H9 (cell line): ENCODE measurements at regions not wholly inside any gene's neighbourhood (a gene's known extent, or its start where the extent isn't known, plus 50 kb on each side); places are given as distances from the start of the nearest gene placed in this dataset.
"Not testable (repeated sequence)": the region's sequence is repeated elsewhere in the genome, so short reads cannot be mapped to it uniquely, and the experiment has no call there.

Experiments
- DNase-seq: peaks from one replicate; pipeline ENCODE4 v3.0.0-alpha.2; 2017
- H2AFZ ChIP-seq: one replicate; pipeline ENCODE4 v1.6.1; 2013; ENCODE audit warnings: mild to moderate bottlenecking, low read length, control low read depth, moderate library complexity
- H2AK5ac ChIP-seq: 2 replicates; pipeline ENCODE4 v1.6.1; 2013; ENCODE audit warnings: low read length, control low read depth, mixed read lengths; ENCODE audit not compliant: insufficient read length
- H2BK120ac ChIP-seq: one replicate; pipeline ENCODE4 v1.6.1; 2013; ENCODE audit warnings: low read depth, mild to moderate bottlenecking, low read length, control low read depth, inconsistent platforms; ENCODE audit not compliant: poor library complexity, severe bottlenecking
- H2BK12ac ChIP-seq: 2 replicates; pipeline ENCODE4 v1.6.1; 2013; ENCODE audit warnings: low read length, control low read depth, mixed read lengths, low read depth; ENCODE audit not compliant: insufficient read length
- H2BK15ac ChIP-seq: 2 replicates; pipeline ENCODE4 v1.6.1; 2013; ENCODE audit warnings: low read depth, low read length, control low read depth
- H2BK20ac ChIP-seq: one replicate; pipeline ENCODE4 v1.6.1; 2013; ENCODE audit warnings: low read depth, mild to moderate bottlenecking, low read length, control low read depth, inconsistent platforms; ENCODE audit not compliant: poor library complexity, severe bottlenecking
- H2BK5ac ChIP-seq: 2 replicates; pipeline ENCODE4 v1.6.1; 2013; ENCODE audit warnings: low read length, control low read depth, mixed read lengths; ENCODE audit not compliant: insufficient read length
- H3K14ac ChIP-seq: 2 replicates; pipeline ENCODE4 v1.6.1; 2013; ENCODE audit warnings: low read length, control low read depth; ENCODE audit not compliant: insufficient read depth
- H3K18ac ChIP-seq: 2 replicates; pipeline ENCODE4 v1.6.1; 2013; ENCODE audit warnings: low read depth, mild to moderate bottlenecking, mixed read lengths, low read length, control low read depth; ENCODE audit not compliant: insufficient read length
- H3K23ac ChIP-seq: 2 replicates; pipeline ENCODE4 v1.6.1; 2013; ENCODE audit warnings: low read length, control low read depth, mixed read lengths, low read depth; ENCODE audit not compliant: insufficient read length
- H3K23me2 ChIP-seq: 2 replicates; pipeline ENCODE4 v1.6.1; 2013; ENCODE audit warnings: low read depth, mild to moderate bottlenecking, mixed read lengths, low read length, control low read depth; ENCODE audit not compliant: insufficient read length, poor library complexity, severe bottlenecking
- H3K27ac ChIP-seq: 2 replicates; pipeline ENCODE4 v1.5.1; 2013; ENCODE audit warnings: low read length, control low read depth, mixed read lengths, low read depth; ENCODE audit not compliant: insufficient read length
- H3K27me3 ChIP-seq: 2 replicates; pipeline ENCODE4 v1.6.1; 2013; ENCODE audit warnings: low read length, control low read depth, inconsistent platforms; ENCODE audit not compliant: insufficient read depth
- H3K4ac ChIP-seq: 2 replicates; pipeline ENCODE4 v1.6.1; 2013; ENCODE audit warnings: low read depth, mild to moderate bottlenecking, control low read depth, inconsistent platforms, low read length, moderate library complexity
- H3K4me1 ChIP-seq: 2 replicates; pipeline ENCODE4 v1.6.1; 2013; ENCODE audit warnings: low read length, control low read depth, inconsistent platforms; ENCODE audit not compliant: insufficient read depth
- H3K4me2 ChIP-seq: 2 replicates; pipeline ENCODE4 v1.6.1; 2013; ENCODE audit warnings: low read length, control low read depth, mixed read lengths; ENCODE audit not compliant: insufficient read length, insufficient read depth
- H3K56ac ChIP-seq: 2 replicates; pipeline ENCODE4 v1.6.1; 2013; ENCODE audit warnings: low read depth, mild to moderate bottlenecking, mixed read lengths, low read length, control low read depth; ENCODE audit not compliant: insufficient read length
- H3K79me1 ChIP-seq: 2 replicates; pipeline ENCODE4 v1.6.1; 2013; ENCODE audit warnings: low read depth, mild to moderate bottlenecking, moderate library complexity, low read length, control low read depth, inconsistent platforms; ENCODE audit not compliant: insufficient read depth, poor library complexity, severe bottlenecking
- H3K79me2 ChIP-seq: 2 replicates; pipeline ENCODE4 v1.6.1; 2013; ENCODE audit warnings: low read length, control low read depth, inconsistent platforms; ENCODE audit not compliant: insufficient read depth
- H3K9ac ChIP-seq: 2 replicates; pipeline ENCODE4 v1.6.1; 2013; ENCODE audit warnings: low read length, control low read depth, mixed read lengths; ENCODE audit not compliant: insufficient read length; ENCODE audit errors: extremely low read depth
- H3K9me3 ChIP-seq: one replicate; pipeline ENCODE4 v1.6.1; 2013; ENCODE audit warnings: low read depth, low read length, inconsistent platforms; ENCODE audit not compliant: control insufficient read depth
- H3T11ph ChIP-seq: one replicate; pipeline ENCODE4 v1.6.1; 2013; ENCODE audit warnings: mild to moderate bottlenecking, low read length, control low read depth, inconsistent platforms
- H4K20me1 ChIP-seq: one replicate; pipeline ENCODE4 v1.6.1; 2013; ENCODE audit not compliant: control insufficient read depth, insufficient read length, insufficient read depth
- H4K5ac ChIP-seq: 2 replicates; pipeline ENCODE4 v1.6.1; 2013; ENCODE audit warnings: low read depth, mild to moderate bottlenecking, mixed read lengths, low read length, control low read depth; ENCODE audit not compliant: insufficient read length
- H4K8ac ChIP-seq: replicated peaks from 2 replicates; pipeline ENCODE4 v1.6.1; 2013; ENCODE audit warnings: low read length, control low read depth, mixed read lengths, low read depth; ENCODE audit not compliant: insufficient read length
- H4K91ac ChIP-seq: 2 replicates; pipeline ENCODE4 v1.6.1; 2013; ENCODE audit warnings: low read depth, mild to moderate bottlenecking, moderate library complexity, mixed read lengths, low read length, control low read depth; ENCODE audit not compliant: insufficient read length
- H3K27ac Mint-ChIP-seq, 3 experiments: 2 replicates in 2 of 3; 3 replicates in 1 of 3; pipeline ENCODE4 v1.8.0; 2020 to 2021; ENCODE audit warnings: mixed read lengths in 3 of 3, mild to moderate bottlenecking in 1 of 3, moderate library complexity in 1 of 3
- H3K27me3 Mint-ChIP-seq: 2 replicates; pipeline ENCODE4 v1.8.0; 2021; ENCODE audit warnings: low read depth, mild to moderate bottlenecking, moderate library complexity, mixed read lengths
- H3K36me3 Mint-ChIP-seq, 3 experiments: 2 replicates in 2 of 3; 3 replicates in 1 of 3; pipeline ENCODE4 v1.8.0; 2020 to 2021; ENCODE audit warnings: low read depth in 3 of 3, mixed read lengths in 3 of 3; ENCODE audit not compliant: insufficient read depth in 1 of 3
- H3K4me1 Mint-ChIP-seq, 2 experiments: 2 replicates each; pipeline ENCODE4 v1.8.0; 2020; ENCODE audit warnings: mixed read lengths in 2 of 2
- H3K4me3 Mint-ChIP-seq, 2 experiments: 2 replicates in 1 of 2; 3 replicates in 1 of 2; pipeline ENCODE4 v1.8.0; 2020 to 2021; ENCODE audit warnings: mild to moderate bottlenecking in 2 of 2, mixed read lengths in 2 of 2, moderate library complexity in 1 of 2
- H3K9me3 Mint-ChIP-seq, 2 experiments: 2 replicates in 1 of 2; 3 replicates in 1 of 2; pipeline ENCODE4 v1.8.0; 2020; ENCODE audit warnings: mild to moderate bottlenecking in 2 of 2, mixed read lengths in 2 of 2, moderate library complexity in 1 of 2
- WGBS: extraction: QIAGEN DNeasy Blood & Tissue Kit; methylation state at CpG from one replicate; pipeline ENCODE4 v1.1.7; 2013; ENCODE audit warnings: missing lambda C conversion rate, low lambda C conversion rate, mixed read lengths; ENCODE audit not compliant: insufficient read length; ENCODE audit errors: extremely low coverage; 5-methylcytosine and 5-hydroxymethylcytosine counted together
- TF ChIP-seq, protein P1 (sequence below): fragments of 200-600 bp; sonication (generic); conservative IDR thresholded peaks from 3 replicates; pipeline ENCODE4 v1.8.0; 2021; ENCODE audit warnings: antibody characterized with exemption, mild to moderate bottlenecking

DNA sequence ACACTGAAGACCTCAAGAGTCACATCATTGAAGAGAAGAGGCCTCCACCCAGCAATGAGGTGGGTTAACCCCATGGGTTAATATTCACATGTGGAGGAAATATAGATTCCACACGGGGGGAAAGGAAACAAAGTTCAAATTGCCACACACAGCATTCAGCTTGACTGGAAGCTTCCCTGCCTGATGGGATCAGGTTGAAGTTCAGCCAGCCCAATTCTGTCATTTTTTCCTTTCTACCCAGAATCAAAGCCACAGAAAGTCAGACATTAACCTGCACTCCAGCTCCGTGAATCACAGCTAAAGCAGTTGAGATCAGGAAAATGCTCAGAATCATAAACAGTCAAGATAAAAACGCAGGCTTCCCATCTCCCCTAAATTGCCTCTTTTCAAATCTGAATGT lies 208.7 kb upstream of the OBI1 start:
- Histone ChIP-seq H2AK5ac (no peak overlapping the region), H4K8ac (no peak overlapping the region), H3K23me2 (no peaks in the 10 kb centered on the region), H4K5ac (no peak overlapping the region), H3K4me1 (no peaks in the 10 kb centered on the region), H3K79me2 (no peaks in the 10 kb centered on the region), H3K27me3 (no peaks in the 10 kb centered on the region), H2AFZ (no peak overlapping the region), H3K9ac (no peak overlapping the region), H3K27ac (no peak overlapping the region), H4K20me1 (no peaks in the 10 kb centered on the region), H3K56ac (no peak overlapping the region), H2BK20ac (no peak overlapping the region), H3K23ac (no peak overlapping the region), H3T11ph (no peak overlapping the region), H3K14ac (no peak overlapping the region), H2BK12ac (no peak overlapping the region), H2BK120ac (no peak overlapping the region), H3K4me2 (no peak overlapping the region), H3K18ac (no peak overlapping the region), H3K4ac (no peak overlapping the region), H2BK5ac (no peak overlapping the region), H3K79me1 (no peaks in the 10 kb centered on the region), H2BK15ac (no peak overlapping the region), H3K9me3 (no peaks in the 10 kb centered on the region), H4K91ac (no peak overlapping the region)
- Mint-ChIP-seq H3K27ac (no peak overlapping the region), H3K4me1 (no peaks in the 10 kb centered on the region), H3K4me3 (no peak overlapping the region), H3K27me3 (peaks cover 2% of the 10 kb centered on the region; the same call in 1 of the 2 replicates), H3K9me3 (peaks cover 0 to 4% of the 10 kb centered on the region in 2 experiments; a peak in 3 of 5 replicates), H3K36me3 (no peaks in the 10 kb centered on the region)
- whole genome bisulfite sequencing: no CpG with 5 or more reads among the region's 3 CpGs
- TF ChIP-seq, protein P1, sequence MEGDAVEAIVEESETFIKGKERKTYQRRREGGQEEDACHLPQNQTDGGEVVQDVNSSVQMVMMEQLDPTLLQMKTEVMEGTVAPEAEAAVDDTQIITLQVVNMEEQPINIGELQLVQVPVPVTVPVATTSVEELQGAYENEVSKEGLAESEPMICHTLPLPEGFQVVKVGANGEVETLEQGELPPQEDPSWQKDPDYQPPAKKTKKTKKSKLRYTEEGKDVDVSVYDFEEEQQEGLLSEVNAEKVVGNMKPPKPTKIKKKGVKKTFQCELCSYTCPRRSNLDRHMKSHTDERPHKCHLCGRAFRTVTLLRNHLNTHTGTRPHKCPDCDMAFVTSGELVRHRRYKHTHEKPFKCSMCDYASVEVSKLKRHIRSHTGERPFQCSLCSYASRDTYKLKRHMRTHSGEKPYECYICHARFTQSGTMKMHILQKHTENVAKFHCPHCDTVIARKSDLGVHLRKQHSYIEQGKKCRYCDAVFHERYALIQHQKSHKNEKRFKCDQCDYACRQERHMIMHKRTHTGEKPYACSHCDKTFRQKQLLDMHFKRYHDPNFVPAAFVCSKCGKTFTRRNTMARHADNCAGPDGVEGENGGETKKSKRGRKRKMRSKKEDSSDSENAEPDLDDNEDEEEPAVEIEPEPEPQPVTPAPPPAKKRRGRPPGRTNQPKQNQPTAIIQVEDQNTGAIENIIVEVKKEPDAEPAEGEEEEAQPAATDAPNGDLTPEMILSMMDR: no peak
- DNase-seq: no peak

DNA sequence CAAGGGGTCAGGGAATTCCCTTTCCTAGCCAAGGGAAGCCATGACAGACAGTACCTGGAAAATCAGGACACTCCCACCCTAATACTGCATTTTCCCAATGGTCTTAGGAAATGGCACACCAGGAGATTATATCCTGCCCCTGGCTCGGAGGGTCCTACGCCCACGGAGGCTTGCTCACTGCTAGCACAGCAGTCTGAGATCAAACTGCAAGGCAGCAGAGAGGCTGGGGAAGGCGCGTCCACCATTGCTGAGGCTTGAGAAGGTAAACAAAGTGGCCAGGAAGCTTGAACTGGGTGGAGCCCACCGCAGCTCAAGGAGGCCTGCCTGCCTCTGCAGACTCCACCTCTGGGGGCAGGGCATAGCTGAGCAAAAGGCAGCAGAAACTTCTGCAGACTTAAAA lies 207.1 kb upstream of the OBI1 start:
- not testable (repeated sequence) for H3K27ac Mint-ChIP-seq, H3K9me3 Mint-ChIP-seq, H3K36me3 Mint-ChIP-seq, H2BK12ac ChIP-seq, H3K23me2 ChIP-seq, H2BK20ac ChIP-seq, H2AFZ ChIP-seq, H3K4ac ChIP-seq, DNase-seq, H4K8ac ChIP-seq, H3K14ac ChIP-seq, H2BK120ac ChIP-seq, H2BK5ac ChIP-seq, H4K91ac ChIP-seq, H3K79me2 ChIP-seq, H3K79me1 ChIP-seq, H3K4me1 Mint-ChIP-seq, H3K4me2 ChIP-seq, H3K9ac ChIP-seq, H3K27me3 Mint-ChIP-seq, H3K4me1 ChIP-seq, H3K18ac ChIP-seq, H3K23ac ChIP-seq, H4K5ac ChIP-seq, H2AK5ac ChIP-seq, H3T11ph ChIP-seq, H2BK15ac ChIP-seq, H3K4me3 Mint-ChIP-seq, H3K9me3 ChIP-seq, H3K56ac ChIP-seq, H3K27ac ChIP-seq, H3K27me3 ChIP-seq, H4K20me1 ChIP-seq
- WGBS: no CpG with 5 or more reads among the region's 6 CpGs
